ENCODE measurements at regions not wholly inside any gene's neighbourhood (a gene's known extent, or its start where the extent isn't known, plus 50 kb on each side); places are given as distances from the start of the nearest gene placed in this dataset.

DNA sequence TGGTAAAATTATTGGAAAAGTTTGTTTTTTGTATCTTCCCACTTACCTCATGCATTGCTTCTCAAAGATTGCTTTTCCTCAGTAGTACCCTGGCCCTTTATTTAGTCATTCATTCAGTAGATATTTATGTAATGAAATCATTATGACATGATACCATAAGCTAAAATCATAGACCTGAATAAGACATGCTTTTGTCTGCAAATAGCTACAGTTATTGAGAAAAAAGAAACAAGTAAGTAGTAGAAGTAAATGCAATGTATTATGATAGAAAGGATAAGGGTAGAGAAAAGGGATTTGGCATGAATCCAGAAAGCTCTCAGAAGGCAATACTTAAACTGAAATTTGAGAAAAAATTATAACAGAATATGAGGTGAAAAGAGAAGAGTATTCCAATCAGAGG lies 352.5 kb downstream of the GPM6A start:
- no peak for TF ChIP-seq POLR2AphosphoS5 (IDR thresholded peaks at IDR 0.05)
- TF ChIP-seq POLR2A (IDR thresholded peaks at IDR 0.05) = no peak
- TF ChIP-seq, protein P1, sequence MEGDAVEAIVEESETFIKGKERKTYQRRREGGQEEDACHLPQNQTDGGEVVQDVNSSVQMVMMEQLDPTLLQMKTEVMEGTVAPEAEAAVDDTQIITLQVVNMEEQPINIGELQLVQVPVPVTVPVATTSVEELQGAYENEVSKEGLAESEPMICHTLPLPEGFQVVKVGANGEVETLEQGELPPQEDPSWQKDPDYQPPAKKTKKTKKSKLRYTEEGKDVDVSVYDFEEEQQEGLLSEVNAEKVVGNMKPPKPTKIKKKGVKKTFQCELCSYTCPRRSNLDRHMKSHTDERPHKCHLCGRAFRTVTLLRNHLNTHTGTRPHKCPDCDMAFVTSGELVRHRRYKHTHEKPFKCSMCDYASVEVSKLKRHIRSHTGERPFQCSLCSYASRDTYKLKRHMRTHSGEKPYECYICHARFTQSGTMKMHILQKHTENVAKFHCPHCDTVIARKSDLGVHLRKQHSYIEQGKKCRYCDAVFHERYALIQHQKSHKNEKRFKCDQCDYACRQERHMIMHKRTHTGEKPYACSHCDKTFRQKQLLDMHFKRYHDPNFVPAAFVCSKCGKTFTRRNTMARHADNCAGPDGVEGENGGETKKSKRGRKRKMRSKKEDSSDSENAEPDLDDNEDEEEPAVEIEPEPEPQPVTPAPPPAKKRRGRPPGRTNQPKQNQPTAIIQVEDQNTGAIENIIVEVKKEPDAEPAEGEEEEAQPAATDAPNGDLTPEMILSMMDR (IDR thresholded peaks at IDR 0.05) = no peak
